Activated naive CD4-positive, alpha-beta T cell treated with anti-CD3 and anti-CD28 coated beads, Interleukin-2, amount 50 U/mL, for 72 hours (primary cell): ENCODE measurements at regions not wholly inside any gene's neighbourhood (a gene's known extent, or its start where the extent isn't known, plus 50 kb on each side); places are given as distances from the start of the nearest gene placed in this dataset.

Experiments used
- ATAC-seq, 2 donors: fragments of 150-1000 bp; cut with Tn5 transposase; 2 replicates each; pipeline ENCODE4 v1.10.0; 2021; ENCODE audit warnings: mild to moderate bottlenecking in 2 of 2, moderate library complexity in 2 of 2
- DNase-seq, 2 donors: peaks; one replicate each; pipeline ENCODE4 v3.0.0; 2021 to 2022; ENCODE audit warnings: low spot score in 2 of 2
- H3K27ac Mint-ChIP-seq, 2 donors: one replicate each; pipeline ENCODE4 v1.8.0; 2022; ENCODE audit warnings: mild to moderate bottlenecking in 2 of 2, mixed read lengths in 2 of 2
- H3K36me3 Mint-ChIP-seq, 2 donors: one replicate each; pipeline ENCODE4 v1.8.0; 2022; ENCODE audit warnings: mixed read lengths in 2 of 2
- H3K9me3 Mint-ChIP-seq, 2 donors: one replicate each; pipeline ENCODE4 v1.8.0; 2022; ENCODE audit warnings: mixed read lengths in 2 of 2

DNA sequence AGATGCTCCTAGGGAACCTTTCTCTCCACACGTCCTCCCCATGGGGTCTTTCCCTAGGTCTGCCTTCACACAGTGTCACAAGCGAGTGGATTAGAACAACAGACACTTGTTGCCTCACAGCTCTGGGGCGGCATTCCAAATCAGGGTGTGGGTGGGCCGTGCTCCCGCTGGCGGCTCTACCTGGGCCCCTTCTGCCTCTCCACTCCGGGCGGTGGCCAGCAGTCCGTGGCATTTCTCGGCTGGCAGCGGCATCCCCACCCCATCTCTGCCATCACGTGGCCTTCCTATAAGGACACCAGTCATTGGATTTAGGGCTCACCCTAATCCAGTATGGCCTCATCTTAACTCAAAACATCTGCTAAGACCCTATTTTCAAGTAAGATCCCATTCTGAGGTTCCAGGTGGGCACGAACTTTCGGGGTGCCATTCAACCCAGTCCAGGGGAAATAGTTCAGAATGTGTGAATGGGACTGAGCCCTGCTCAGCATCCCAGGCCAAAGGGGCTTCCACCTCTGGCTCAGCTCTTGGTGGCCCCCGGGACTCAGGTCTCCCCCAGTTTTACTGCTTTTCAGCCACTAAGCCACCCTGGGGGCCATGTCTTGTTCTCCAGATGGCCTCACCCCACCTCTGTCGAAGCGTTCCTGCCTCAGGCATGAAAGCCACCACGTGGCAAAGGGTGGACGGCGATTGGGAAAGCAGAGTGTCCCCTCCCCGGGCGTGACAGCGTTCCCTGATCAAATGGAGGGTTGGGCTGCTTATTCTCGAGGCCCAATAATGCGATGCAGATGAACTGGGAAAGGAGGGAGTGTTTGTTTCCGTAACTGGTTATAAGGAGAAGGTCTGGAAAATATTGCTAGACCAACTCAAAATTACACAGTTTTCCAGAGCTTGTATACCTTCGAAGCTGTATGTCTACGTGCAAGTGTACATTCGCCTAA lies 350.0 kb downstream of the GLRX3 start:
- DNase-seq (no peak), ATAC-seq (no peak)
- Mint-ChIP-seq H3K9me3 (no peaks in the 10 kb centered on the region), H3K27ac (peak overlapping the region in 1 of 2 donors; percentile 14), H3K36me3 (no peaks in the 10 kb centered on the region)

DNA sequence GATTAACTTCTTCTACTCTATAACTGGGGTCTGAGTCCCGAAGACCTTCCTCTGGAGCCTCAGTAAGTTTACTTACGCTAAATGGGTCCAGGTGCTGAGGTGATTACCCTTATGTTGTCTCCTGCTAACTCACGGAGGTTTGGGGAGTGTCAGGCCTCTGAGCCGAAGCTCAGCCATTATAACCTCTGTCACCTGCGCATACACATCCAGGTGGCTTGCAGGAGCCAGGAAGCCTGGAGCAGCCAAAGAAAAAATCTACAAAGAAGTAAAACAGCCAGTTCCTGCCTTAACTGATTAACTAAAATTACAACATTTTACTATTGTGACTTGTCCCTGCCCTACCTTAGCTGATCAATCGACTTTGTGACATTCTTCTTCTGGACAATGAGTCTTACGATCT lies 350.7 kb downstream of the GLRX3 start:
- Mint-ChIP-seq H3K36me3 (no peaks in the 10 kb centered on the region), H3K9me3 (no peaks in the 10 kb centered on the region), H3K27ac (no peak overlapping the region)
- no peak for ATAC-seq
- DNase-seq: no peak

- H3K36me3 Mint-ChIP-seq: no peaks in the 10 kb centered on the region
- H3K9me3 Mint-ChIP-seq: no peaks in the 10 kb centered on the region
- ATAC-seq (no peak), DNase-seq (no peak)
- no peak overlapping the region for H3K27ac Mint-ChIP-seq
Measured at GRCh38 chr10:130487566-130487965, 351.4 kb downstream of the GLRX3 start.

DNA sequence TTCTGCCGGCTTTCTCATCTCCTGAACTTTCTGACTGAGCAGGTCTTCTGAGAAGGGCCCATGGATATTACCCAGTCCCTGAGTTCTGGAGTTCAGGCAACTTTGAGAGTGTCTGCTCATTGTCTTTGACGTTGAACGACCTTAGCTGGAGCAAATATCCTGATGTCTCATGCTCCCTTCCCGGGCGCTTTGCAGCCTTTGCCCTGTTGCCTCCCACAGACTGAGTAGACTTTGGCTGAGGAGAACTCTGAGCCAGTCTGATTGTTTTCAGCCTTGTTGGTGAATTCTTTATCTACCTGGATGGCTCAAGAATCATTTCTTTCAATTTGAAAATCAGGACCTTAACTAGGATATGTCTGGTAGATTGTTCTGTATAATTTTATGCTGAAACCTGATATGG lies 353.7 kb downstream of the GLRX3 start:
- Mint-ChIP-seq H3K36me3 (no peaks in the 10 kb centered on the region), H3K9me3 (no peaks in the 10 kb centered on the region), H3K27ac (no peak overlapping the region)
- DNase-seq (no peak), ATAC-seq (no peak)

DNA sequence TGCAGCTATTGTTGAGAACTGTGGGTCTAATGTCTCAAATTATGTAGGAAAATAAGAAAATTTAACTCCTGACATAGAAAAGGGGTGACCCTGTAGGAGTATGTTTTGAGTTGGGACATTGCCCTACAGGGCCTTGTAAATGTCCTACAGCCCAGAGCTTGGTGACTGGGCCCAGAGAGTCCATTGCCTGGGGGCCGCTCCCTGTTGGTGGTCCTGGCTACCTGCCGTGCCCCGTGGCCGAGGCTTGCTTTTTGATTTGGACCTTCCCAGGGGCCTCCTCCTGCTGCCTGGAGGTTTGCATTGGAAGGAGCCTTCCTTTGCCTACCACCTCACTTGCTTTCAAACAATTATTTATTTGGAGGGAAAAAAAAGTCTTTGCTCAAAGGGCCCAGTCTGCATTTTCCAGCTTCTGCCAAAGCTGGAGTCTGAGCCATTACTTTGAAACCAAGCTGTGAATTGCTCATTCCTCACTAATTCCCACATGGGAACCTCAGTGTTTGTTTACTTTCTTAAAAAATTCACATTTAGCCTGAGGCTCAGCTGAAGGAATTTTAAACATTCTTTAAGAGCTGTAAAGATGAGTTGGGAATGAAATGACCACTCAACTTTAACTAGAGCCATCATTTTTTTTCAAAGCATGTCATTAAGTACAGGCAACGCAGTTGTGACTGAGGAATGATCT lies 355.0 kb downstream of the GLRX3 start:
- H3K27ac Mint-ChIP-seq: no peak overlapping the region
- no peaks in the 10 kb centered on the region for H3K9me3 Mint-ChIP-seq

DNA sequence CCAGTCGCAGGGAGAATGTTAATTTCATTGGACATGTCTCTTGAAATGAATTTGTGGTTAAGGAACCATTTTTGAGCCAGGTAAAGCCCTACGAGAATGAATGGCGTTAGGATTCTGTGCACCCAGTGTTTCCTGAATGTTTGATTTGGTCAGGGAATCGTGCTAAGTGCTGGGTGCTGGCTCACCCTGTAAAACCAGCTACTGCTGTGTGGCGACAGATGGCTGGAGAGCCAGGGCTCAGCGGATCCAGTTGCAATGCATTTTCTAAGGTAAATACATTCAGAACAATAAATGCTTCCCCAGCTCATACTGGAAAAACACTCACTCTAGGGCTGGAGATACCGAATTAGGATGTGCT lies 355.5 kb downstream of the GLRX3 start:
- DNase-seq (no peak), ATAC-seq (no peak)
- H3K36me3 Mint-ChIP-seq: no peaks in the 10 kb centered on the region
- H3K9me3 Mint-ChIP-seq: no peaks in the 10 kb centered on the region
- no peak overlapping the region for H3K27ac Mint-ChIP-seq

More for the DNA sequence above, 355.0 kb downstream of the GLRX3 start:
- no peaks in the 10 kb centered on the region for H3K36me3 Mint-ChIP-seq
- no peak for DNase-seq
- no peak for ATAC-seq

DNA sequence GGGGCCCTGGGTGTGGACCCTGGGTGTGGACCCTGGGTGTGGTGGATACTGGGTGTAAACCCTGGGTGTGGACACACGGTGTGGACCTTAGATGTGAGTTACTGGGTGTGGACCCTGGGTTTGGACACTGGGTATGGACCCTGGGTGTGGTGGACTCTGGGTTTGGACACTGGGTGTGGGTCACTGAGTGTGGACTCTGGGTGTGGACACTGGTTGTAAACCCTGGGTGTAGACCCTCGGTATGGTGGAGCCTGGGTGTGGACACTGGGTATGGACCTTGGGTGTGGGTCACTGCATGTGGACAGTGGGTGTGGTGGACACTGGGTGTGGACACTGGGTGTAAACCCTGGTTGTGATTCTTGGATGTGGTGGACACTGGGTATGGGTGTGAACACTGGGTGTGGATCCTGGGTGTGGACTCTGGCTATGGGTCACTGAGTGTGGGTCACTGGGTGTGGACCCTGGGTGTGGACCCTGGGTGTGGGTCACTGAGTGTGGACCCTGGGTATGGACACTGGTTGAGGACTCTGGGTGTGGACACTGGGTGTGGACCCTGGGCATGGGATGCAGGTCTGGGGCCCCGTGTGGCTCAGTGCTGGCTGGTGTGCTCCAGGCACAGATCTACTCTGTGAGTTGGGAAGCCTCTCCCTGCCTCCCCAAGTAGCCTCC lies 356.2 kb downstream of the GLRX3 start:
- ATAC-seq: no peak
- no peaks in the 10 kb centered on the region for H3K9me3 Mint-ChIP-seq
- no peaks in the 10 kb centered on the region for H3K36me3 Mint-ChIP-seq
- H3K27ac Mint-ChIP-seq: no peak overlapping the region
- no peak for DNase-seq

DNA sequence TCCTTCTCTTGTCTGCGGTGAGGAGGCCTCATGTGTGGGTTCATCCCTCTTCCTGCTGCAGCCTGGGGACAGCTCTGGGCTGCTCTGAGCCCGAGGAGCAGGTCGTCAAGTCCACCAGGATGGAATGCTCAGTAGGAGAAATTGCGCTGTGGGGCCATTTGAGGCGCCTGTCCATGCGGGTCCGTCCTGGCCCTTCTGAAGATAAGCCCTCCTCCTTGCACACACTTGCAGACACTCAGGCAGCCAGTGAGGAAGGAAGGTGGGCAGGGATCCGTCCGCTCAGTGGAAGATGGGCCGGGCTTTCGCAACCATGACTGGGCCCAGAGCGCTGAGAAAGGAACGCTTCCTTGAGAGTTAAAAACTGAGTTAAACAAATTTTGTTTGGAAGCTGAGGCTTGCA lies 356.8 kb downstream of the GLRX3 start:
- Mint-ChIP-seq H3K27ac (no peak overlapping the region), H3K9me3 (no peaks in the 10 kb centered on the region)
- ATAC-seq: no peak

DNA sequence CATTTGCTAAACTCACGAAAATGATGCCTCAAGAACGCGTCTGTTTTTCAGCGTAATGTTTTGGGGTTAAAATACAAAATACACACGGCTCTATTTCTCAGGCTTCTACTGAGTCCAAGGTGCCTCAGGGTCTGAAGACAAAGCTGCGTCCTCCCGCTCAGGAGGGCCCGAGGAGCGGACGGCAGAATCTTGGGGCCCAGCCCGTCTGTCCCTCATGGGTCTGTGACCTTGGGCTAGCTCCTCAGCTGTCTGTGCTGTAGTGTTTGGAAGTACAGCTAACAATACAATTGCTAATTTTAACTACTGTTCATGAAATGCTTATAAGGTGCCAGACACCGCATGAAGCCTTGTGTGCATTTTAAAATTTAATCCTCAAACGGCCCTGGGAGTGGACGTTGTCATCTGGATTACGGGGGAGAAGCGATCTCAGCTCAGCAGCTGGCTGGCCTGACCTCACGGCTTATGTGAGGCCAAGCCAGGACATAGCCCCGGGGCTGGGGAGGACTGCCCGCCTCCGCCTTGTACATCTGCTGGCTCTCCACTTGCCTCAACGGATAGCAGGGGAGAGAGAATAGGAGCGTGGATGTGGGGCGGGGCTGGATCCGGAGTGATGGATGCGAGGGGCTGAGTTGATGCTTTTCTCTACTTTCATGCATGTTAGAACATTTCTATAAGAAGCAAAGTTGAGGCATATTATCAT lies 357.4 kb downstream of the GLRX3 start:
- Mint-ChIP-seq H3K36me3 (no peaks in the 10 kb centered on the region), H3K9me3 (no peaks in the 10 kb centered on the region), H3K27ac (no peak overlapping the region)
- DNase-seq (no peak), ATAC-seq (no peak)

More for the DNA sequence above, 356.8 kb downstream of the GLRX3 start:
- no peak for DNase-seq
- H3K36me3 Mint-ChIP-seq: no peaks in the 10 kb centered on the region

GRCh38 chr10:130495116-130495862 lies 359.1 kb downstream of the GLRX3 start:
- Mint-ChIP-seq H3K36me3 (no peaks in the 10 kb centered on the region), H3K27ac (no peak overlapping the region), H3K9me3 (no peaks in the 10 kb centered on the region)
- no peak for DNase-seq
- no peak for ATAC-seq

GRCh38 chr10:130495891-130496636 lies 359.9 kb downstream of the GLRX3 start:
- ATAC-seq: no peak
- no peaks in the 10 kb centered on the region for H3K9me3 Mint-ChIP-seq

DNA sequence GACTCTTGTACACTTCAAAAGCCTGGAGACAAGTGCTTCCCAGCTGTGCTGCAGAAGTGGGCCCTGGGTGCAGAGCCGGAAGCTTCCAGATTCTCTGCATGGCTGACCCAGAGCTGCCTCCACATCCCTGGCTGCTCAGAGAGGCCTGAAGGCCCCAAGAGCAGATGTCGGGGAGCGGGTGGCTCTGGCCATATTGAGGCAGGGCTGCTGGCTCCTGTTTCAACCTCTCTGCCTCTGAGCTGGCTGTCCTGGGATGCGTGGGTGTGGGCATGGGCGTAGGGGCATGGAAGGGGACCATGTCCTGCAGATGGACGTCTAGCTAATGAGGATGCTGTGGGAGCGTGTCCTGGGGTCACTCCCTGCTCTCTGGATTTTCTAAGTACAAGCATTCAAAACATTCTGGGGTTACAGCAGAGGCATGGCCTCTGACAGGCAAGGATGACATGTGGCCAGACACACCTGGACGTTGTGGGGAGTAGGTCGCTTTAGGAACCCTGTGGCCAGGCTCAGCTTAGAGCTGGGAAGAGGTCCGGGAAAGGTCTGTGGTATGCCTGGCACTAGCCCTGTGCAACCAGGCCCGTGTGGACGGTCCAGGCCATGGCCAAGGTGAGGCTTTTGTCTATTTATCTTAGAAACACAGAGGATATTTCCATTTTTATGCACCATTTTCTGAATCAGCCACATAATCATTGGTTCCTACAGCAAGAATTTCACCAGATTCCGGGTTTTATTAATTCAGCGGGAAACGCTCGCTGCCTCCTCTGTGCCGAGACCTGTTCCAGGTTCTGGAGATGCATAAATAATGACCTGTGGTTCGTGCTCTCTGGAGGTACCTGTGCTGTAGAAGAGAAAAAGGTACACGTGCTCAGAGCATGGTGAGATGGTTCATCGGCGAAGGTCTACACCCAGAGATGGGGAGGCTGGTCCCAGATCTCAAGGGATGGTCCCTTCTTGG lies 361.1 kb downstream of the GLRX3 start:
- Mint-ChIP-seq H3K36me3 (no peaks in the 10 kb centered on the region), H3K9me3 (no peaks in the 10 kb centered on the region), H3K27ac (no peak overlapping the region)
- ATAC-seq (no peak), DNase-seq (no peak)

More at GRCh38 chr10:130495891-130496636, 359.9 kb downstream of the GLRX3 start:
- no peak overlapping the region for H3K27ac Mint-ChIP-seq
- DNase-seq: no peak
- H3K36me3 Mint-ChIP-seq: no peaks in the 10 kb centered on the region

GRCh38 chr10:130498042-130498441 lies 361.9 kb downstream of the GLRX3 start:
- Mint-ChIP-seq H3K9me3 (no peaks in the 10 kb centered on the region), H3K36me3 (no peaks in the 10 kb centered on the region), H3K27ac (no peak overlapping the region)
- DNase-seq (no peak), ATAC-seq (no peak)

DNA sequence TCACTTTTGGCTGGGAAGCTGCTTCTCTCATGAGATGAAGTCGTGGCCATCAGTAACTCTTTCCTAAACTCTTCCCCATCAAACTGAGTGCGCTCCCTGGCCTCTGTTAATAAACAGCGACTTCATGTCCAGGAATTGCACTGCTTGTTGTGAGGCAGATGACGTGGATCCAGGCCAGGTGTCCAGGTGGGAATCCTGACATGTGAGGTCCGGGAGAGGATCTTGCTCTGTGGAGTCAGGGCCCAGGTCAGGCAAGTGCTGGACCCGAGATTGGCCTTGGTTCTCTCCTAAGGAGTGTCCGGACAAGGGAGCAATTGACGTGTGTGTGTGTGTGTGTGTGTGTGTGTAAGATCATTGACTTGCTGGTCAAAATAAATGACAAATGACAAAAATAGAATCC lies 362.7 kb downstream of the GLRX3 start:
- no peaks in the 10 kb centered on the region for H3K36me3 Mint-ChIP-seq
- H3K9me3 Mint-ChIP-seq: no peaks in the 10 kb centered on the region
- no peak for ATAC-seq
- no peak for DNase-seq
- H3K27ac Mint-ChIP-seq: no peak overlapping the region

GRCh38 chr10:130499541-130499940 lies 363.4 kb downstream of the GLRX3 start:
- Mint-ChIP-seq H3K36me3 (peaks cover 0 to under 1% of the 10 kb centered on the region in 2 donors), H3K9me3 (peaks cover 0 to 2% of the 10 kb centered on the region in 2 donors), H3K27ac (no peak overlapping the region)
- ATAC-seq (no peak), DNase-seq (no peak)
